ENCODE measurements at regions not wholly inside any gene's neighbourhood (a gene's known extent, or its start where the extent isn't known, plus 50 kb on each side); places are given as distances from the start of the nearest gene placed in this dataset.

DNA sequence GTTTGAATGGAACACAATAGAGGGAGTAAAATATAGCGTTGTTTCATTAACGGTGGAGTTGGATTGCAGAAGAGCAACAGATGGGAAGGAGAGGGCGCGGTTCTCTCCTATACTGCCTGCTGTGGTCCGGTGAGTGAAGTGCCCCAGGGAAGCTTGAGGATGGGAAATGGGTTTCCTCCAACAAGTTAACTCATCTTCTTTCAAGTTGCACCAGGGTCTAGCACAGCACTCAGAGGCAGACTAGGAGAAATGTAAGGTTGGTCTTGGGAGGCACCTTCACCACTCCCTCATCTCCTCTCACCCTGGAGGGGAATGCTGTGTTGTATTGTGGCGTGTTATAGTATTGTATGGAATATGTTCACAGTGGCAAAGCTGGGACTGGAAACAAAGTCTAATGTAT lies 96.9 kb upstream of the SLC24A3 start:
- Histone ChIP-seq H3K4me3 (replicated peaks; ENCODE audit: insufficient read depth, low read length) (no peak overlapping the region), H3K27ac (replicated peaks) (no peak overlapping the region), H3K27me3 (ENCODE audit: insufficient read depth, poor library complexity, severe bottlenecking) (no peaks in the 10 kb centered on the region)
- no peak for DNase-seq (ENCODE audit: low read depth in 1 of 2, low spot score in 1 of 2)
- TF ChIP-seq POLR2AphosphoS5 (IDR thresholded peaks at IDR 0.05; ENCODE audit: low read depth) (no peak), GABPA (IDR thresholded peaks at IDR 0.05; ENCODE audit: low read depth) (no peak), SPI1 (IDR thresholded peaks at IDR 0.05; ENCODE audit: borderline replicate concordance, low read depth) (no peak)
- TF ChIP-seq, protein P1, sequence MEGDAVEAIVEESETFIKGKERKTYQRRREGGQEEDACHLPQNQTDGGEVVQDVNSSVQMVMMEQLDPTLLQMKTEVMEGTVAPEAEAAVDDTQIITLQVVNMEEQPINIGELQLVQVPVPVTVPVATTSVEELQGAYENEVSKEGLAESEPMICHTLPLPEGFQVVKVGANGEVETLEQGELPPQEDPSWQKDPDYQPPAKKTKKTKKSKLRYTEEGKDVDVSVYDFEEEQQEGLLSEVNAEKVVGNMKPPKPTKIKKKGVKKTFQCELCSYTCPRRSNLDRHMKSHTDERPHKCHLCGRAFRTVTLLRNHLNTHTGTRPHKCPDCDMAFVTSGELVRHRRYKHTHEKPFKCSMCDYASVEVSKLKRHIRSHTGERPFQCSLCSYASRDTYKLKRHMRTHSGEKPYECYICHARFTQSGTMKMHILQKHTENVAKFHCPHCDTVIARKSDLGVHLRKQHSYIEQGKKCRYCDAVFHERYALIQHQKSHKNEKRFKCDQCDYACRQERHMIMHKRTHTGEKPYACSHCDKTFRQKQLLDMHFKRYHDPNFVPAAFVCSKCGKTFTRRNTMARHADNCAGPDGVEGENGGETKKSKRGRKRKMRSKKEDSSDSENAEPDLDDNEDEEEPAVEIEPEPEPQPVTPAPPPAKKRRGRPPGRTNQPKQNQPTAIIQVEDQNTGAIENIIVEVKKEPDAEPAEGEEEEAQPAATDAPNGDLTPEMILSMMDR (IDR thresholded peaks at IDR 0.05; ENCODE audit: insufficient read depth, low read length) = no peak
- TF ChIP-seq, protein P2, sequence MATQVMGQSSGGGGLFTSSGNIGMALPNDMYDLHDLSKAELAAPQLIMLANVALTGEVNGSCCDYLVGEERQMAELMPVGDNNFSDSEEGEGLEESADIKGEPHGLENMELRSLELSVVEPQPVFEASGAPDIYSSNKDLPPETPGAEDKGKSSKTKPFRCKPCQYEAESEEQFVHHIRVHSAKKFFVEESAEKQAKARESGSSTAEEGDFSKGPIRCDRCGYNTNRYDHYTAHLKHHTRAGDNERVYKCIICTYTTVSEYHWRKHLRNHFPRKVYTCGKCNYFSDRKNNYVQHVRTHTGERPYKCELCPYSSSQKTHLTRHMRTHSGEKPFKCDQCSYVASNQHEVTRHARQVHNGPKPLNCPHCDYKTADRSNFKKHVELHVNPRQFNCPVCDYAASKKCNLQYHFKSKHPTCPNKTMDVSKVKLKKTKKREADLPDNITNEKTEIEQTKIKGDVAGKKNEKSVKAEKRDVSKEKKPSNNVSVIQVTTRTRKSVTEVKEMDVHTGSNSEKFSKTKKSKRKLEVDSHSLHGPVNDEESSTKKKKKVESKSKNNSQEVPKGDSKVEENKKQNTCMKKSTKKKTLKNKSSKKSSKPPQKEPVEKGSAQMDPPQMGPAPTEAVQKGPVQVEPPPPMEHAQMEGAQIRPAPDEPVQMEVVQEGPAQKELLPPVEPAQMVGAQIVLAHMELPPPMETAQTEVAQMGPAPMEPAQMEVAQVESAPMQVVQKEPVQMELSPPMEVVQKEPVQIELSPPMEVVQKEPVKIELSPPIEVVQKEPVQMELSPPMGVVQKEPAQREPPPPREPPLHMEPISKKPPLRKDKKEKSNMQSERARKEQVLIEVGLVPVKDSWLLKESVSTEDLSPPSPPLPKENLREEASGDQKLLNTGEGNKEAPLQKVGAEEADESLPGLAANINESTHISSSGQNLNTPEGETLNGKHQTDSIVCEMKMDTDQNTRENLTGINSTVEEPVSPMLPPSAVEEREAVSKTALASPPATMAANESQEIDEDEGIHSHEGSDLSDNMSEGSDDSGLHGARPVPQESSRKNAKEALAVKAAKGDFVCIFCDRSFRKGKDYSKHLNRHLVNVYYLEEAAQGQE (IDR thresholded peaks at IDR 0.05; ENCODE audit: insufficient replicate concordance, low read depth) = no peak

- no peaks in the 10 kb centered on the region for H3K27me3 ChIP-seq (ENCODE audit: insufficient read depth, poor library complexity, severe bottlenecking)
- H3K27ac ChIP-seq (replicated peaks) = no peak overlapping the region
- no peak overlapping the region for H3K4me3 ChIP-seq (replicated peaks; ENCODE audit: insufficient read depth, low read length)
- DNase-seq (ENCODE audit: low read depth in 1 of 2, low spot score in 1 of 2) = no peak
- TF ChIP-seq, protein P2 (IDR thresholded peaks at IDR 0.05; ENCODE audit: insufficient replicate concordance, low read depth) = no peak
- TF ChIP-seq POLR2AphosphoS5 (IDR thresholded peaks at IDR 0.05; ENCODE audit: low read depth) = no peak
- TF ChIP-seq, protein P1 (IDR thresholded peaks at IDR 0.05; ENCODE audit: insufficient read depth, low read length) = no peak
- no peak for TF ChIP-seq SPI1 (IDR thresholded peaks at IDR 0.05; ENCODE audit: borderline replicate concordance, low read depth)
- no peak for TF ChIP-seq GABPA (IDR thresholded peaks at IDR 0.05; ENCODE audit: low read depth)
Measured at GRCh38 chr20:19120011-19120410, 92.4 kb upstream of the SLC24A3 start.

DNA sequence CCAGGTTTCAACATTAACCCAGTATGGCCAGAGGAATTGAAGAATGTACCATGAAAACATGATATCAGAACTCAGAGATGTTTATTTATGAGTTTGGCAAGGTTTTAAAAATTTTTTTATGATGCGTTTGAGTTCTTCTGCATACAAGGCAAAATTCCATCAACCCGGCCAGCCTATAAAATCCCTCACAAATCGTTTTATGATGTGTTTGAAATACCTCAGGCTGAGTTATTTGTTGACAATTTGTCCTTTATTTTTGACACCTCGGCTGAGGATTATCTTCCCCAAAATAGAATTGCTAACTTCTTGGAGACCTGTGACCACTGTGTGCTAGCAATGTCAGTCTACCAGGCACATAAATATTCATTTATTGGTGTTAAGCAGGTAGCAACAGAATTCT lies 91.9 kb upstream of the SLC24A3 start:
- Histone ChIP-seq H3K27me3 (ENCODE audit: insufficient read depth, poor library complexity, severe bottlenecking) (no peaks in the 10 kb centered on the region), H3K4me3 (replicated peaks; ENCODE audit: insufficient read depth, low read length) (no peak overlapping the region), H3K27ac (replicated peaks) (no peak overlapping the region)
- no peak for DNase-seq (ENCODE audit: low read depth in 1 of 2, low spot score in 1 of 2)
- no peak for TF ChIP-seq GABPA (IDR thresholded peaks at IDR 0.05; ENCODE audit: low read depth)

GRCh38 chr20:19121463-19121862 lies 91.0 kb upstream of the SLC24A3 start:
- no peak for DNase-seq (ENCODE audit: low read depth in 1 of 2, low spot score in 1 of 2)
- no peak overlapping the region for H3K4me3 ChIP-seq (replicated peaks; ENCODE audit: insufficient read depth, low read length)
- H3K27me3 ChIP-seq (ENCODE audit: insufficient read depth, poor library complexity, severe bottlenecking) = no peaks in the 10 kb centered on the region
- TF ChIP-seq SPI1 (IDR thresholded peaks at IDR 0.05; ENCODE audit: borderline replicate concordance, low read depth) = no peak
- TF ChIP-seq GABPA (IDR thresholded peaks at IDR 0.05; ENCODE audit: low read depth) = no peak
- TF ChIP-seq, protein P2 (IDR thresholded peaks at IDR 0.05; ENCODE audit: insufficient replicate concordance, low read depth) = no peak
- TF ChIP-seq, protein P1 (IDR thresholded peaks at IDR 0.05; ENCODE audit: insufficient read depth, low read length) = no peak
- no peak for TF ChIP-seq POLR2AphosphoS5 (IDR thresholded peaks at IDR 0.05; ENCODE audit: low read depth)
- H3K27ac ChIP-seq (replicated peaks) = no peak overlapping the region

Data from HL-60 (cell line).